GM18861 (cell line): ENCODE measurements at regions not wholly inside any gene's neighbourhood (a gene's known extent, or its start where the extent isn't known, plus 50 kb on each side); places are given as distances from the start of the nearest gene placed in this dataset.

ENCODE experiments used
- ATAC-seq: cut with Tn5 transposase; IDR thresholded peaks from one replicate; pipeline ENCODE4 v1.9.1; 2021; ENCODE audit not compliant: unreplicated experiment

GRCh38 chr15:70178335-70179084, 80.8 kb upstream of the TLE3 start:
- no peak for ATAC-seq

GRCh38 chr15:70172566-70173225, 75.0 kb upstream of the TLE3 start:
- no peak for ATAC-seq

- ATAC-seq = no peak
These were observed 74.4 kb upstream of the TLE3 start for GRCh38 chr15:70172124-70172523.

GRCh38 chr15:70171256-70171886, 73.7 kb upstream of the TLE3 start:
- no peak for ATAC-seq

GRCh38 chr15:70170096-70170699, 72.5 kb upstream of the TLE3 start:
- ATAC-seq = no peak

GRCh38 chr15:70169147-70169546, 71.4 kb upstream of the TLE3 start:
- ATAC-seq = no peak

GRCh38 chr15:70167155-70167554, 69.4 kb upstream of the TLE3 start:
- ATAC-seq = no peak

GRCh38 chr15:70166506-70167087, 68.9 kb upstream of the TLE3 start:
- no peak for ATAC-seq

GRCh38 chr15:70165716-70166284, 68.1 kb upstream of the TLE3 start:
- no peak for ATAC-seq

GRCh38 chr15:70164910-70165715, 67.4 kb upstream of the TLE3 start:
- no peak for ATAC-seq

- ATAC-seq = no peak
These were observed 66.6 kb upstream of the TLE3 start for GRCh38 chr15:70164156-70164900.

- ATAC-seq = no peak
These were observed 63.3 kb upstream of the TLE3 start for GRCh38 chr15:70160803-70161565.

GRCh38 chr15:70160267-70160666, 62.5 kb upstream of the TLE3 start:
- ATAC-seq = no peak

GRCh38 chr15:70159713-70160009, 61.9 kb upstream of the TLE3 start:
- no peak for ATAC-seq

GRCh38 chr15:70159001-70159712, 61.4 kb upstream of the TLE3 start:
- no peak for ATAC-seq

- no peak for ATAC-seq
These were observed 60.7 kb upstream of the TLE3 start for GRCh38 chr15:70158309-70159000.

- no peak for ATAC-seq
These were observed 59.1 kb upstream of the TLE3 start for GRCh38 chr15:70156671-70157271.
